Stomach (tissue), 8 donors: ENCODE measurements at regions not wholly inside any gene's neighbourhood (a gene's known extent, or its start where the extent isn't known, plus 50 kb on each side); places are given as distances from the start of the nearest gene placed in this dataset.

Source experiments
- DNase-seq, 2 donors: peaks; one replicate each; pipeline versions ENCODE4 v3.0.0 to v3.0.0-alpha.2; 2013 to 2019
- H3K27ac ChIP-seq, 5 donors: fragments of 200-600 bp in 4 of 5; sonication (generic) in 4 of 5; one replicate each; pipeline ENCODE4 v1.5.1; 2013 to 2019; ENCODE audit warnings: mild to moderate bottlenecking in 1 of 5, moderate library complexity in 1 of 5
- H3K27me3 ChIP-seq, 3 donors: fragments of 200-600 bp; sonication (generic); one replicate each; pipeline ENCODE4 v1.5.1; 2017 to 2019; ENCODE audit warnings: mixed run types in 1 of 3
- H3K36me3 ChIP-seq, 4 donors: fragments of 200-600 bp; sonication (generic); 1 replicate in 3 of 4; 2 replicates in 1 of 4; pipeline ENCODE4 v1.5.1; 2016 to 2019
- H3K4me1 ChIP-seq, 4 donors: fragments of 200-600 bp; sonication (generic); one replicate each; pipeline ENCODE4 v1.5.1; 2016 to 2019
- H3K4me3 ChIP-seq, 4 donors: fragments of 200-600 bp; sonication (generic) in 3 of 4; one replicate each; pipeline ENCODE4 v1.5.1; 2016 to 2019; ENCODE audit warnings: mild to moderate bottlenecking in 1 of 4
- H3K9me3 ChIP-seq, 4 donors: fragments of 200-600 bp; sonication (generic); one replicate each; pipeline ENCODE4 v1.5.1; 2016 to 2019
- EP300 ChIP-seq: sonication (generic); formaldehyde crosslinking; IDR thresholded peaks from one replicate; pipeline ENCODE4 v1.6.1; 2017; ENCODE audit warnings: antibody characterized with exemption
- POLR2A ChIP-seq, 4 donors: fragments of 450-650 bp; IDR thresholded peaks; one replicate each; pipeline ENCODE4 v1.6.1; 2016; ENCODE audit warnings: antibody characterized with exemption in 4 of 4, control low read depth in 2 of 4, mild to moderate bottlenecking in 1 of 4, moderate library complexity in 1 of 4
- POLR2AphosphoS5 ChIP-seq, 3 donors: sonication (generic); formaldehyde crosslinking; IDR thresholded peaks; one replicate each; pipeline ENCODE4 v1.6.1; 2016; ENCODE audit warnings: antibody characterized with exemption in 3 of 3
- WGBS, 5 donors: extraction: QIAGEN DNeasy Blood & Tissue Kit in 3 of 5; methylation state at CpG; one replicate each; pipeline versions ENCODE4 v1.1.5 to v1.1.7; 2013 to 2018; 5-methylcytosine and 5-hydroxymethylcytosine counted together
- intact Hi-C: fragments of 100-400 bp; cut with DNase I; formaldehyde crosslinking; loops from one replicate; pipeline ENCODE4 v1.15.1; 2023; ENCODE audit warnings: low total_unique reads
- TF ChIP-seq, protein P1 (sequence below), 7 experiments: fragments of 450-650 bp in 4 of 7; fragments of 200-600 bp in 3 of 7; sonication (generic) in 3 of 7; IDR thresholded peaks; one replicate each; pipeline ENCODE4 v1.5.1; 2016 to 2019; ENCODE audit warnings: antibody characterized with exemption in 7 of 7, control low read depth in 2 of 7, mild to moderate bottlenecking in 1 of 7
- donor health status: healthy with polysubstance abuse.
- donor health status: Bipolar disorder and iron deficiency.
- donor health status: healthy.

DNA sequence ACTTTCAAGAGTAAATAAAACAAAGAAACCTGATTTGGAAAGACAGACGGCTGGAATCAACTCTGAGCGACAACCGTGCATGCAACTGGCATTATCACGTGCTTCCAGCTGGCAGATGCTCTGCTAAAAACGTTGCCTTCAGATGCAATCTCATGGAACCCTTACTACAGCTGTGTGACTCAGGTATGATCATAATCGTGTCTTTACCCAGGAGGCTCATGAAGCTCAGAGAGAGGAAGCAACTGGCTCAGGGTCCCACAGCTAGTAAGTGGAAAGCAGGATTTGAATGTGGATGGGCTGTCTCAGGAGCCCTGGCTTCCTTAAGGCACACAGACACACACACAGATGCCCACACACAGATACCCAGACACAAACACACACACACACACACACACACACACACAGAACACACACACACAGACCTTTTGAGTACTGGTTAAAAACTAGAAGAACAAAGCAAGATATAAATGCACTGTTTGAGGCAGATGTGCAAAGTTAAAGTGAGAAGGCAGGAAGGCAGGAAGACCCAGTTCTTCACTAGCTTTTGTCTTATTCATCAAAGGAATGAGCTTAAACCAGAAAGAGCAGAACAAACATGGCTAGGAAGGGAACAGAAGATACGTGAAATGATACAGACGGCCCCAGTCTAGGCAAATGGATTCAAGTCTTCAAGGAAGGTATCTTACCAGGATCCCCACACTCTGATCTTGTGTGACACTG, 275.2 kb downstream of the MAF start:
- H3K36me3 ChIP-seq: no peaks in the 10 kb centered on the region
- no peaks in the 10 kb centered on the region for H3K9me3 ChIP-seq
- H3K4me3 ChIP-seq: no peak overlapping the region
- TF ChIP-seq, protein P1, sequence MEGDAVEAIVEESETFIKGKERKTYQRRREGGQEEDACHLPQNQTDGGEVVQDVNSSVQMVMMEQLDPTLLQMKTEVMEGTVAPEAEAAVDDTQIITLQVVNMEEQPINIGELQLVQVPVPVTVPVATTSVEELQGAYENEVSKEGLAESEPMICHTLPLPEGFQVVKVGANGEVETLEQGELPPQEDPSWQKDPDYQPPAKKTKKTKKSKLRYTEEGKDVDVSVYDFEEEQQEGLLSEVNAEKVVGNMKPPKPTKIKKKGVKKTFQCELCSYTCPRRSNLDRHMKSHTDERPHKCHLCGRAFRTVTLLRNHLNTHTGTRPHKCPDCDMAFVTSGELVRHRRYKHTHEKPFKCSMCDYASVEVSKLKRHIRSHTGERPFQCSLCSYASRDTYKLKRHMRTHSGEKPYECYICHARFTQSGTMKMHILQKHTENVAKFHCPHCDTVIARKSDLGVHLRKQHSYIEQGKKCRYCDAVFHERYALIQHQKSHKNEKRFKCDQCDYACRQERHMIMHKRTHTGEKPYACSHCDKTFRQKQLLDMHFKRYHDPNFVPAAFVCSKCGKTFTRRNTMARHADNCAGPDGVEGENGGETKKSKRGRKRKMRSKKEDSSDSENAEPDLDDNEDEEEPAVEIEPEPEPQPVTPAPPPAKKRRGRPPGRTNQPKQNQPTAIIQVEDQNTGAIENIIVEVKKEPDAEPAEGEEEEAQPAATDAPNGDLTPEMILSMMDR (IDR thresholded peaks at IDR 0.05): no peak
- WGBS, 5 donors: 71 to 75% (median 73%) methylated on average over 8 of the region's 8 CpGs
- no peak for DNase-seq
- H3K27ac ChIP-seq: no peak overlapping the region
- no peaks in the 10 kb centered on the region for H3K27me3 ChIP-seq
- intact Hi-C loops: no loop called here
- H3K4me1 ChIP-seq: peaks cover 0 to 20% (median 9%) of the 10 kb centered on the region in 4 donors

DNA sequence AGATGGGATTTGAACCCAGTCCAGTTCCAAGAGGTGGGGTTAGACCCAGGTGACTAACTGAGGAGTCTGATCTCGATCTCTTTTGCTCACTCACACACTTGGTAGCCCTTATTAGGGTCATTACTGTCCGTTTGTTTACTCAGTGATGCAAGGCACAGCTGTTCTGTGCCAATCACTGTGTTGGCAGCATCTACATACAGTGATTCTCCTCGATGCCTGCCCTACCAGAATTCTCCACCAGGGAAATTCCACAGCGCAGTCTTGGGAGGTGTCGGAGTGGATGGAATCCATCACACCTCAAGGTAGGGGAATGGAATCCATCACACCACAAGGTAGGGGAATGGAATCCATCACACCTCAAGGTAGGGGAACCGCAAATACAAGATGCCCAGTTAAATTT, 279.6 kb downstream of the MAF start:
- H3K27me3 ChIP-seq: peaks cover 0 to 13% (median 0%) of the 10 kb centered on the region in 3 donors
- H3K4me3 ChIP-seq: no peak overlapping the region
- intact Hi-C loops: no loop called here
- no peak for DNase-seq
- TF ChIP-seq, protein P1 (IDR thresholded peaks at IDR 0.05): no peak
- TF ChIP-seq POLR2AphosphoS5 (IDR thresholded peaks at IDR 0.05): no peak
- TF ChIP-seq EP300: no peak
- TF ChIP-seq POLR2A (IDR thresholded peaks at IDR 0.05): no peak
- H3K9me3 ChIP-seq: no peaks in the 10 kb centered on the region
- no peaks in the 10 kb centered on the region for H3K36me3 ChIP-seq
- no peaks in the 10 kb centered on the region for H3K4me1 ChIP-seq
- WGBS, 5 donors: 72 to 90% (median 82%) methylated on average over 4 to 6 of the region's 6 CpGs
- H3K27ac ChIP-seq: no peak overlapping the region

DNA sequence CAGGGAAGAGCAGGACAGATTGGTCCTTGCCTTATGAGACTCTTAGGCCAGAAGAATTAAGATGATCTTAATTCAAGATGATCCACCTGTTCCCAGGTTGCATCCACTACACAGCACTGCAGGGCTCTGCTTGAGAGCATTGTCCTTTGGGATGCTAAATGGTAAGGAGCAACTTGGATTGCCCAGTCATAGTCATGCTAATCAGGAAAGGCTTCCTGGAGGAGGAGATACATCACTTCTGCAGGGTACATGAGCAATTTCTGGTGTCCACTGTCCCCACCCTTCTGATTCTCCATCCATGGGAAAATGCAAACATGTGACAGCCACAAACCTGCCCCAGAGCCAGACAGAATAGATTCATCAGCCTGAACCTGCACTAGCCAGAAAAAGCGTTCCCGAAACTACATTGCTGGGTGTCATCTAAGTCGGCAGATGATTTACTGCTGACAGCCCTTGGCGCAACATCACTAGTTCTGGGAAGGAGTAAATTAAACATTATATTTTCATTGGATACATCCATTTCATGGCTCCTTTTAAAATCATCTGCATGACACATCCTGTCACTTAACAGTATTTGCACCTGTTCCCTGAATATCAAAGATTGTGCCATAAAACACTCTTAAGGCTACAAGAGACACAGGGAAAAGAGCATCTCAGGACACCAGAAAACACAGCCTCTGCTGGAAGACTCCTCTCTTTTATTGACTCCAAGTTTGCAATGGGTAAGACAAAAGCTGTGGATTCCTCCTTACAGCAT, 282.2 kb downstream of the MAF start:
- DNase-seq: no peak
- 72 to 93% (median 85%) methylated on average over 4 of the region's 4 CpGs for WGBS, 5 donors
- Histone ChIP-seq H3K36me3 (no peaks in the 10 kb centered on the region), H3K27me3 (peaks cover 0 to 13% (median 0%) of the 10 kb centered on the region in 3 donors), H3K9me3 (no peaks in the 10 kb centered on the region), H3K4me3 (no peak overlapping the region), H3K4me1 (no peaks in the 10 kb centered on the region), H3K27ac (no peak overlapping the region)
- intact Hi-C loops: no loop called here
- TF ChIP-seq POLR2A (IDR thresholded peaks at IDR 0.05): no peak
- no peak for TF ChIP-seq EP300
- TF ChIP-seq, protein P1 (IDR thresholded peaks at IDR 0.05): no peak
- no peak for TF ChIP-seq POLR2AphosphoS5 (IDR thresholded peaks at IDR 0.05)

DNA sequence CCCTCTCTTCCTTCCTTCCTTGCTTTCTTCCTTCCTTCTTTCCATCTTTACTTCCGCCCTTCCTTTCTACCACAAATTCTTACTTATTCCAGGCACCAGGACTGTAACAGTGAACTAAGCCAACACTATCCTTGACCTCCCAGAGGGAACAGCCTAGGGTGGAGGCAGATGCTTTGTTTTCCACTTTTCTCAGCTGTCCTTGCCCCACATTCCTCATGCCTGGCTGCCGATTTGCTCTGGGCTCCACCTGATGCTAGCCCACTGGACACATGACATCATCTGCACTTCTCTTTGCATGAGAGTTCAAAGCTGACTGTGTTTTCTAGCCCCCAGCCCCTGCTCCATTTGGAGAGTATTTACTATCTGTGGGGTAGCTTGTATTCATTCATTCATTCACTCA, 283.0 kb downstream of the MAF start:
- H3K27me3 ChIP-seq: peaks cover 0 to 13% (median 0%) of the 10 kb centered on the region in 3 donors
- no peaks in the 10 kb centered on the region for H3K9me3 ChIP-seq
- intact Hi-C loops: no loop called here
- H3K4me1 ChIP-seq: no peaks in the 10 kb centered on the region
- H3K27ac ChIP-seq: no peak overlapping the region
- no peaks in the 10 kb centered on the region for H3K36me3 ChIP-seq
- TF ChIP-seq, protein P1 (IDR thresholded peaks at IDR 0.05): no peak
- TF ChIP-seq POLR2A (IDR thresholded peaks at IDR 0.05) (no peak), EP300 (no peak), POLR2AphosphoS5 (IDR thresholded peaks at IDR 0.05) (no peak)
- DNase-seq: no peak
- WGBS, 5 donors: 63 to 72% (median 68%) methylated on average over 2 of the region's 2 CpGs
- H3K4me3 ChIP-seq: no peak overlapping the region
